ENCODE measurements at regions not wholly inside any gene's neighbourhood (a gene's known extent, or its start where the extent isn't known, plus 50 kb on each side); places are given as distances from the start of the nearest gene placed in this dataset.

DNA sequence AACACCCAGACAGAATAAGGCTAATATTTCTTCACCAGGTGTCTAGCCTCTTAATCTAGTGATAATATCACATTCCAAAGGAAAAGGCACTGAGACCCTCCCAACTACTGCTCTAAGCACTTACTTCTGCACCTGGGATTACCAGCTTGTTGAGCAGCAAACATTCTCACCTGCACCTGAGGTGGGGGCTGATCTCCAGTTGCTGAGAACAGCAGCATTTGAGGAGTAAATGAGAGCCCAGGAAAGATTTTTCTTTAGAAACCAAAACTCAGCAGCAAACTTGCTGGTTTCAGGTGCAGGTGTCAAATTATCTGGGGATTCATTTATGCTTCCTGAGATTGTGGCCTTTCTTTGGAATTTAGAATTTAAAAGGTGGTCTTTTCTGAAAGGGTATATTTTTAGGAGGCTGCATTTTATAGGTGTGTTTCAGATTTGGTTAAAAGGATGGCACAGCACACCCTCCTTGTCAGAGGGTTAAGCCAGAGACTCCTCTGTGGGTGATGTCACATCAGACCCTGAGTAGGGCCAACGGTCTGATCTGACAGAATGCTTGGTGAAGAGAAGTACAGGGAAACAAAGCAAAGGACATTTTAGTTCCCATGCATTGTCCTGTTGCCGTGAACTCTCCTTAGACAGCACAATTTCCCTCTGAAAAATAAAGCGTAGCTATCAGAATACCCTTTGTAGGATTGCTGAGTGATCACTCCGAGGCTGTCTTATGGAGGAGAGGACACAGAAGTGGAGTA is 411.0 kb upstream of the ATP11B start:
- TF ChIP-seq POLR2A (IDR thresholded peaks at IDR 0.05; ENCODE audit: low read length), result no peak
- TF ChIP-seq GATA1 (IDR thresholded peaks at IDR 0.05; ENCODE audit: low read depth, low read length), result no peak
